Activated CD8-positive, alpha-beta T cell treated with anti-CD3 and anti-CD28 coated beads for 36 hours (primary cell): ENCODE measurements at regions not wholly inside any gene's neighbourhood (a gene's known extent, or its start where the extent isn't known, plus 50 kb on each side); places are given as distances from the start of the nearest gene placed in this dataset.

Source experiments
- ATAC-seq: fragments of 200-7000 bp; cut with Tn5 transposase; one replicate; pipeline ENCODE4 v1.10.0; 2021; ENCODE audit warnings: mild to moderate bottlenecking, moderate library complexity
- CTCF ChIA-PET: fragments of 350-600 bp; sonication (Branson Sonifier 250); formaldehyde crosslinking; loops from one replicate; lab custom pipeline; 2021; ENCODE audit warnings: antibody characterized with exemption; lab: Charles Lee
- POLR2A ChIA-PET: fragments of 350-600 bp; sonication (Branson Sonifier 250); formaldehyde crosslinking; loops from one replicate; lab custom pipeline; 2021; ENCODE audit warnings: antibody characterized with exemption; lab: Charles Lee
- DNase-seq: peaks from one replicate; pipeline ENCODE4 v3.0.0-alpha.2; 2020
- H3K27ac Mint-ChIP-seq: one replicate; pipeline ENCODE4 v1.8.0; 2021; ENCODE audit warnings: mild to moderate bottlenecking, mixed read lengths
- H3K27me3 Mint-ChIP-seq: one replicate; pipeline ENCODE4 v1.8.0; 2021; ENCODE audit warnings: mixed read lengths
- H3K36me3 Mint-ChIP-seq: one replicate; pipeline ENCODE4 v1.8.0; 2021; ENCODE audit warnings: low read depth, mixed read lengths
- H3K4me1 Mint-ChIP-seq: one replicate; pipeline ENCODE4 v1.8.0; 2021; ENCODE audit warnings: low read depth, mixed read lengths
- H3K4me3 Mint-ChIP-seq: one replicate; pipeline ENCODE4 v1.8.0; 2021; ENCODE audit warnings: mild to moderate bottlenecking, moderate library complexity, mixed read lengths
- H3K9me3 Mint-ChIP-seq: one replicate; pipeline ENCODE4 v1.8.0; 2021; ENCODE audit warnings: mixed read lengths
- CTCF ChIP-seq: fragments of 200-600 bp; IDR thresholded peaks from one replicate; pipeline ENCODE4 v1.8.0; 2022; ENCODE audit warnings: antibody characterized with exemption, mild to moderate bottlenecking
- intact Hi-C: fragments of 100-400 bp; cut with micrococcal nuclease; formaldehyde crosslinking; loops from one replicate; pipeline ENCODE4 v1.10.0; 2022

- Mint-ChIP-seq H3K27me3 (no peaks in the 10 kb centered on the region), H3K4me3 (no peak overlapping the region), H3K9me3 (peaks cover 10% of the 10 kb centered on the region), H3K4me1 (no peaks in the 10 kb centered on the region), H3K36me3 (no peaks in the 10 kb centered on the region), H3K27ac (no peak overlapping the region)
- DNase-seq (no peak), ATAC-seq (no peak)
- TF ChIP-seq CTCF = no peak
- CTCF ChIA-PET = no interaction called here
- POLR2A ChIA-PET = no interaction called here
- intact Hi-C loops = no loop called here
These were observed 829.5 kb downstream of the ROBO2 start for GRCh38 chr3:77869423-77869822.

GRCh38 chr3:77871436-77871835 is 831.5 kb downstream of the ROBO2 start:
- no peaks in the 10 kb centered on the region for H3K36me3 Mint-ChIP-seq
- no peak overlapping the region for H3K27ac Mint-ChIP-seq
- ATAC-seq (no peak), DNase-seq (no peak)
- no peaks in the 10 kb centered on the region for H3K4me1 Mint-ChIP-seq
- TF ChIP-seq CTCF = no peak
- peaks cover 17% of the 10 kb centered on the region for H3K9me3 Mint-ChIP-seq
- CTCF ChIA-PET = no interaction called here
- intact Hi-C loops = no loop called here
- H3K4me3 Mint-ChIP-seq = no peak overlapping the region
- H3K27me3 Mint-ChIP-seq = no peaks in the 10 kb centered on the region
- POLR2A ChIA-PET = no interaction called here

GRCh38 chr3:77873598-77873997 is 833.7 kb downstream of the ROBO2 start:
- no peaks in the 10 kb centered on the region for H3K27me3 Mint-ChIP-seq
- POLR2A ChIA-PET = no interaction called here
- no peaks in the 10 kb centered on the region for H3K4me1 Mint-ChIP-seq
- peaks cover 24% of the 10 kb centered on the region for H3K9me3 Mint-ChIP-seq
- no peak overlapping the region for H3K27ac Mint-ChIP-seq
- H3K36me3 Mint-ChIP-seq = no peaks in the 10 kb centered on the region
- no peak overlapping the region for H3K4me3 Mint-ChIP-seq
- intact Hi-C loops = no loop called here
- no peak for DNase-seq
- CTCF ChIA-PET = no interaction called here
- ATAC-seq = no peak
- no peak for TF ChIP-seq CTCF

GRCh38 chr3:77885381-77885780 is 845.5 kb downstream of the ROBO2 start:
- peaks cover 3% of the 10 kb centered on the region for H3K9me3 Mint-ChIP-seq
- H3K36me3 Mint-ChIP-seq = no peaks in the 10 kb centered on the region
- H3K4me1 Mint-ChIP-seq = no peaks in the 10 kb centered on the region
- no peaks in the 10 kb centered on the region for H3K27me3 Mint-ChIP-seq
- ATAC-seq = no peak
- intact Hi-C loops = no loop called here
- H3K4me3 Mint-ChIP-seq = no peak overlapping the region
- no peak overlapping the region for H3K27ac Mint-ChIP-seq
- CTCF ChIA-PET = no interaction called here
- DNase-seq = no peak
- POLR2A ChIA-PET = no interaction called here
- no peak for TF ChIP-seq CTCF

- ChIA-PET CTCF (no interaction called here), POLR2A (no interaction called here)
- no peaks in the 10 kb centered on the region for H3K4me1 Mint-ChIP-seq
- TF ChIP-seq CTCF = no peak
- H3K27me3 Mint-ChIP-seq = no peaks in the 10 kb centered on the region
- DNase-seq (no peak), ATAC-seq (no peak)
- H3K4me3 Mint-ChIP-seq = no peak overlapping the region
- no peaks in the 10 kb centered on the region for H3K36me3 Mint-ChIP-seq
- intact Hi-C loops = no loop called here
- H3K27ac Mint-ChIP-seq = no peak overlapping the region
- H3K9me3 Mint-ChIP-seq = peaks cover 2% of the 10 kb centered on the region
These were observed 847.7 kb downstream of the ROBO2 start for GRCh38 chr3:77887611-77888010.
